ENCODE measurements at regions not wholly inside any gene's neighbourhood (a gene's known extent, or its start where the extent isn't known, plus 50 kb on each side); places are given as distances from the start of the nearest gene placed in this dataset.

DNA sequence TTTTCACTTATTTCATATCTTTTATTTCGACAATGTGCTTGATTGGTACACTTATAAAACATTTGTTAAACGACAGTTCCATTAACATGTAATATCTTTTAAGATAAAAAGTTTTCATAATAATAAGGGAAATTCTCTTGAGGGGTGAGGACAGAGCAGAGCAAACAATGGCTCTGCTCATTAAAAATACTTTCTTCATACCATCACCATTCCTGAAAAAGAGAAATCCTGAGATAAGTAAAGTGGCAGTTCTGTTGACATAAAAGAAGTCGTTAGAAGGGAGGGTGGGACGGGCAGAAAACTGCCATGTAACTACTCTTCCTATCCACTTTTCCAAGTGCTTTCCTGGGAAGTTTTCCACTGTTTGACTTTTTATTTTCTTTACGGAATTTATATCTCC lies 193.6 kb upstream of the CEP162 start:
- DNase-seq, result no peak

GRCh38 chr6:84417260-84417659 lies 189.8 kb upstream of the CEP162 start:
- no peak for DNase-seq

- DNase-seq, result no peak
Measured at GRCh38 chr6:84416043-84416657, 188.7 kb upstream of the CEP162 start.

DNA sequence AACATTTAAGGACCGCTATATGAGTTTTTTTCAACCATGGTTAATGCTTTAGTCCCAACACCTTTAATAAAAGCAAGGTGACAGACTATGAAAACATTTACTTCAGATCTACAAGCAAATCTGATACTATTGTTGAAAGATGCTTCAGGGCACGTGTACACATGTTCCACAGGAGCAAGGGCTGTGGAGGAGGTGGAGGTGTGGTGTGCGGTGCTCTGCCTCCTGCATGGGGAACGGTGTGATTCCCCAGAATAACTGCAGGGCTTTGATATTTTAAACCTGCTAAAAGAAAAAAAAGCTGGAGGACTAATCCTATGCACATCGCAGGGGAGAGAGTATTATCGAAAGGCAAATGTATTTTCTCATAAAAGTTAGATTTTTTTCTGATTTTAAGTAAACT lies 188.1 kb upstream of the CEP162 start:
- DNase-seq, result no peak

GRCh38 chr6:84415068-84415467 lies 187.6 kb upstream of the CEP162 start:
- DNase-seq, result no peak

- no peak for DNase-seq
Measured at GRCh38 chr6:84414531-84414930, 187.1 kb upstream of the CEP162 start.

GRCh38 chr6:84411060-84411629 lies 183.7 kb upstream of the CEP162 start:
- no peak for DNase-seq

DNA sequence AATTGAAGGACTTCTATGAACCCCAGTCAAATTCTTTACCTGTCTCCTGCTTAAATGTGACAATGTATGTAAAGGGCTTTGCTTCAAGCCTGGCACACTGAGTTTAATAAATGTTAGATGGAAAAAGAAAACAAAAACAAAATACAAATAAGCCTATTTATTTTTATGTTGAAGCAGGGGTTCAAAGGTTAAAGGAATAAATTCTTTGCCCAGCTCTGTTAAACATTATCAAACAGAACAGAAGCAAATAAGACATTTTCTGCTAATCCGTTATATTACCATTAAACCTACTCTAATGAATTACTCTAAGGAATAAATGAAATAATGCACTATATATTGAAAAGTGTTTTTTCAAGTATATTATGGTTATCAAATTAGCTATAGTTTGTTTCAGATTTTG lies 182.5 kb upstream of the CEP162 start:
- DNase-seq, result no peak

GRCh38 chr6:84408028-84408427 lies 180.6 kb upstream of the CEP162 start:
- no peak for DNase-seq

- no peak for DNase-seq
Measured at GRCh38 chr6:84403545-84403944, 176.1 kb upstream of the CEP162 start.

DNA sequence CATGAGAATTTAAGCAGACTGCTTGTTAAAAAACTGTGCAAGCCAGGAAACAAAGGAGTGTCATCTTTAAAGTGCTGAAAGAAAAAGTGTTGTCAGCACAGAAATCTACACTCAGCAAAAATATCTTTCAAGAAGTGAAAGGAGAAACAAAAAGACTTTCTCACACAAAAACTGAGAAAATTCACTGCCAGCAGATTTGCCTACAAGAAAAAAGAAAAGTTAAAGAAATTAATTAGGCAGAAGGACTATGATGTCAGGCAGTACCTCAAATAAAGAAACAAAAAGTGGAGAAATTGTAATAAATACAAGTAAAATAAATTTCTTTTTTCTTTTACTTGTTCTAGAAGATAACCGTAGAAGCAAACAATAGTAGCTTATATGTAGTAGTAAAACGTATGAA lies 171.6 kb upstream of the CEP162 start:
- no peak for DNase-seq

- no peak for DNase-seq
Measured at GRCh38 chr6:84392261-84392660, 164.8 kb upstream of the CEP162 start.

DNA sequence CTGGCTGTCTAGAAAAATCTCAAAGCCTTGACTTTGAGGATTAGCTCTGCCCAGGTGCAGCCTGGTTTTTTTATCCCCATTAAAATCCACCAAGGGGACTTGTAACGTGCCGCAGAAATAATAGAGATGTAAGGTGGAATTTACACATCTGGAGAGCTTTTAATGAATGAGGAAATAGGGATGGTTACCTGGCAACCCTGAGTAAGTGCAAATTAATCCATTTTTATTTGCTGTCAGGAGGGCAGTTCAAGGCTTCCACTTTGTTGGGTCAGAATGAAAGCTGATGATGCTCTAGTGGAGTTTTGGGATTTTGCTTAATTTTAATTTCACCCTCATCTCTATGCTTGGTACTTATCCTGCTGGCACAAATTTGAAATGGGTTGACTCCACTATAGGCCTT lies 163.4 kb upstream of the CEP162 start:
- DNase-seq, result no peak

- DNase-seq, result no peak
Measured at GRCh38 chr6:84390334-84390733, 162.9 kb upstream of the CEP162 start.

- DNase-seq, result no peak
Measured at GRCh38 chr6:84379142-84379541, 151.7 kb upstream of the CEP162 start.

- DNase-seq, result no peak
Measured at GRCh38 chr6:84372290-84372689, 144.8 kb upstream of the CEP162 start.

- DNase-seq, result no peak
Measured at GRCh38 chr6:84371681-84372080, 144.2 kb upstream of the CEP162 start.

GRCh38 chr6:84362193-84362821 lies 134.9 kb upstream of the CEP162 start:
- DNase-seq, result no peak

GRCh38 chr6:84361372-84362192 lies 134.1 kb upstream of the CEP162 start:
- DNase-seq, result no peak

DNA sequence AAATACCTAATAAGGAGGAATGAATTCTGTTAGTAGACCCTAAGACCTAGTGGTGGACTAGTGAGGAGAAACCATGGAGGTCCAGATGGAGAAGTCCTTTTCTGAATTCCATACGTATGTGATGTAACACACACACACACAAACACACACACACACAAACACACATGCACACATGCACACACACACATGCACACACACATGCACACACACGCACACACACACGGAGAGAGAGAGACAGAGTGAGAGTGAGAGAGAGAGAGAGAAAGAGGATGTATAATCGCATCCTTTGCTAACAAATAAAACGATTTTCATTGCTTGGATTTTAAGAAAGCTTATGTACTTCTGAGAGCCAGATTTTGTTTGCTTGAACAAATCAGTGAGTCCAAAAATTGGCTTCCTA lies 132.6 kb upstream of the CEP162 start:
- no peak for DNase-seq

DNA sequence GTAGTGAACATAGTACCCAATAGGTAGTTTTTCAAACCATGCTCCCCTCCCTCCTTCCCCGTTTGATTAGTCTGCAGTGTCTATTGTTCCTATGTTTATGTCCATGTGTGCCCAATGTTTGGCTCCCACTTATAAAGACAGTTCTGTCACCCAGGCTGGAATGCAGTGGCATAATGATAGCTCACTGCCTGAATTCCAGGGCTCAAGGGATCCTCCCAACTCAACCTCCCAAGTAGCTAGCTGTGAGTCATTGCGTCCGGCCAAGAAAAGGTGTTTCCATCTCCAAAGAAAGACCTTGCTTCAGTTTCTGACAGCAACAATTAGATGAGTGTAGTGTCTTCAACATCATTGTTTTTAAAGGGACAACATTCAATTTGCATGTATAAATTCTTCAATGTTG lies 131.1 kb upstream of the CEP162 start:
- no peak for DNase-seq

DNA sequence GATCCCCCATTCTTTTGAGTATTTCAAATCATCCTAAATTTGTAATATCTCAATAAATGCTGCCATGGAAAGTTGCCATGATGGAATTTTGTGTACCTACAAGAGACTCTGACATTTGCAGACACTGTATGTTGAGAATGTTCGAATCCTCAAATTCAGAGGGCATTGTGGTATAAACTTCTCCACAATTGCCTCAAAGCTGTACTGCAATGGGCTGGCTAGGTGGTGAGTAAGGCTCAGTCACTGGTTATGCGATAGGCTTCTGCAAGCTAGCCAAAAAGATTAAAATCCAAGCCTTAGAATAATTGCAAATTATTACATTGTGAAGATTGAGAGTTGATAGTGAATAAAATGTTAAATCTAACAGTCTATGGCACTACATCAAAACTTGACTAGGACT lies 130.2 kb upstream of the CEP162 start:
- no peak for DNase-seq

Measured in anterior cingulate cortex (tissue), 58 donors.